Cardiac muscle cell (in vitro differentiated cells and primary cell): ENCODE measurements at regions not wholly inside any gene's neighbourhood (a gene's known extent, or its start where the extent isn't known, plus 50 kb on each side); places are given as distances from the start of the nearest gene placed in this dataset.
"Not testable (repeated sequence)": the region's sequence is repeated elsewhere in the genome, so short reads cannot be mapped to it uniquely, and the experiment has no call there.

Experiments used
- DNase-seq, 2 donors: peaks; one replicate each; pipeline versions ENCODE4 v3.0.0 to v3.0.0-alpha.2; 2010 to 2017; ENCODE audit warnings: low read depth in 1 of 2, low spot score in 1 of 2
- H3K27ac ChIP-seq: fragments of 200-600 bp; sonication (generic); 2 replicates; pipeline ENCODE4 v1.5.1; 2016
- H3K27me3 ChIP-seq: fragments of 200-600 bp; sonication (generic); 2 replicates; pipeline ENCODE4 v1.6.0; 2016; ENCODE audit warnings: control low read depth
- H3K36me3 ChIP-seq: fragments of 200-600 bp; sonication (generic); 2 replicates; pipeline ENCODE4 v1.5.1; 2016; ENCODE audit warnings: control low read depth
- H3K4me1 ChIP-seq: fragments of 200-600 bp; sonication (generic); 2 replicates; pipeline ENCODE4 v1.8.1; 2017; ENCODE audit warnings: low read depth, mild to moderate bottlenecking, mixed run types
- H3K4me3 ChIP-seq: fragments of 200-600 bp; sonication (generic); 2 replicates; pipeline ENCODE4 v1.5.1; 2016; ENCODE audit warnings: mild to moderate bottlenecking
- H3K9me3 ChIP-seq: fragments of 200-600 bp; sonication (generic); 2 replicates; pipeline ENCODE4 v1.5.1; 2017; ENCODE audit warnings: low read depth, mild to moderate bottlenecking, control low read depth
- TF ChIP-seq, protein P1 (sequence below): IDR thresholded peaks from 2 replicates; pipeline ENCODE4 v1.5.1; 2012; ENCODE audit warnings: low read depth, mild to moderate bottlenecking, low read length

DNA sequence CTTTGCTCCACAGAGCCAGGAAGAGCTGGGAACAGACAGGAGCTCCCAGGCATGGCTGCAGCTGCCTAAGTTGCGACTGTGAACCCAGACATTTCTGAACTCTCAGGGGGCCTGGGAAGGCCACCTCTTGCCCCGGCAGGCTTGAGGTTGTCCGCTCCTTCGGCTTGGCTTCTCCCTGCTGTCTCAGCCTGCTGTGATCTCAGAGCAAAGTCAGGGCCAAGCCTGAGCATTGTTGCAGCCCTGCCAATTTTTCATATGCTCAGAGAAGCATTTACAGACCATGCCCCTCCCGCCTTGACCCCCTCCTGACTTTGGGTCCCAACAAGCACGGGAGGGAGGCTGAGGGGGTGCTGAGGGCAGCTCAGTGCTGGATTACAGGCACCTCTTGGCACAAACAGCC lies 1439.1 kb upstream of the FLRT2 start:
- no peaks in the 10 kb centered on the region for H3K4me1 ChIP-seq

DNA sequence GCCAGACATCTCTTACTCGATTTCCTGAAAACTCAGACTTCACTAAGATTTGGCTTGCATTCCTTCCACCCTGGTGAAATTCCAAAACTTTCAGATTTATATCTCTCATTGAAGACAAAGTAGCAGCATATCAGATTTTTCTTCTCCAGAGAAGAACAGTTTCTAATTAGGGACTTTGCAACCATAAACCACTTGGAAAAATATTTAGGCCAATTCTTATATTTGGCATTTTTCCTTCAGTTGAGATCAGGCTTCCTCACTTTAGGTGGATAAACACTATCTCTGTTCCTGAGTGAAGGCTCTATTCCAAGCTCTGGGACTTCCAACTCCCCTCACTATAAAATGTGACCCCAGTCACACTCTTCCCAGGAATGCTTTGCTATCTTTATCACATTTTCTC lies 1434.3 kb upstream of the FLRT2 start:
- no peak for DNase-seq
- H3K27me3 ChIP-seq = no peaks in the 10 kb centered on the region
- H3K36me3 ChIP-seq = no peaks in the 10 kb centered on the region
- no peaks in the 10 kb centered on the region for H3K9me3 ChIP-seq
- H3K27ac ChIP-seq = no peak overlapping the region
- H3K4me3 ChIP-seq = no peak overlapping the region
- TF ChIP-seq, protein P1, sequence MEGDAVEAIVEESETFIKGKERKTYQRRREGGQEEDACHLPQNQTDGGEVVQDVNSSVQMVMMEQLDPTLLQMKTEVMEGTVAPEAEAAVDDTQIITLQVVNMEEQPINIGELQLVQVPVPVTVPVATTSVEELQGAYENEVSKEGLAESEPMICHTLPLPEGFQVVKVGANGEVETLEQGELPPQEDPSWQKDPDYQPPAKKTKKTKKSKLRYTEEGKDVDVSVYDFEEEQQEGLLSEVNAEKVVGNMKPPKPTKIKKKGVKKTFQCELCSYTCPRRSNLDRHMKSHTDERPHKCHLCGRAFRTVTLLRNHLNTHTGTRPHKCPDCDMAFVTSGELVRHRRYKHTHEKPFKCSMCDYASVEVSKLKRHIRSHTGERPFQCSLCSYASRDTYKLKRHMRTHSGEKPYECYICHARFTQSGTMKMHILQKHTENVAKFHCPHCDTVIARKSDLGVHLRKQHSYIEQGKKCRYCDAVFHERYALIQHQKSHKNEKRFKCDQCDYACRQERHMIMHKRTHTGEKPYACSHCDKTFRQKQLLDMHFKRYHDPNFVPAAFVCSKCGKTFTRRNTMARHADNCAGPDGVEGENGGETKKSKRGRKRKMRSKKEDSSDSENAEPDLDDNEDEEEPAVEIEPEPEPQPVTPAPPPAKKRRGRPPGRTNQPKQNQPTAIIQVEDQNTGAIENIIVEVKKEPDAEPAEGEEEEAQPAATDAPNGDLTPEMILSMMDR = no peak
- no peaks in the 10 kb centered on the region for H3K4me1 ChIP-seq

More for the DNA sequence above, 1439.1 kb upstream of the FLRT2 start:
- no peaks in the 10 kb centered on the region for H3K36me3 ChIP-seq
- H3K27ac ChIP-seq = no peak overlapping the region
- no peak overlapping the region for H3K4me3 ChIP-seq
- TF ChIP-seq, protein P1 = no peak
- DNase-seq = peak in 1 of 2 donors; percentile 26
- no peaks in the 10 kb centered on the region for H3K9me3 ChIP-seq
- no peaks in the 10 kb centered on the region for H3K27me3 ChIP-seq

DNA sequence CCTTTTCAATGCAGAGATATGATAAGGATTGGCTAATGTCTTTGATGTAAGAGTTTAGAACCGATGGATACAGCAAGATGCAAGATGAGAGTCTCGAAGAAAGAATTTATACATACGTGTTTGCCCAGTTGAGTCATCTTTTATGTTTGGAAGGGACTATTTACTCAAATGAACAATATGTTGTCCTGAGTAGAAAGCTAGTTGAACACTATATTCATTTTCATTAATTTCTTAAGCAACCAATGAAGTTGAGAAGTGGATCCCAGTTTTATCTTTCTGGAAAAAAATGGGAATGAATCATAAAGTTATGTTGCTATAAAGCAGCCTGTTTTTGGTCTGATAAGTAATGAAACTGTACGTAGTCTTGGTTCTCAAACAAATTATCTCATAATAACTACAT lies 1431.7 kb upstream of the FLRT2 start:
- Histone ChIP-seq H3K36me3 (no peaks in the 10 kb centered on the region), H3K27ac (no peak overlapping the region), H3K27me3 (no peaks in the 10 kb centered on the region), H3K4me1 (no peaks in the 10 kb centered on the region), H3K9me3 (no peaks in the 10 kb centered on the region), H3K4me3 (no peak overlapping the region)
- TF ChIP-seq, protein P1 = no peak
- DNase-seq = no peak

DNA sequence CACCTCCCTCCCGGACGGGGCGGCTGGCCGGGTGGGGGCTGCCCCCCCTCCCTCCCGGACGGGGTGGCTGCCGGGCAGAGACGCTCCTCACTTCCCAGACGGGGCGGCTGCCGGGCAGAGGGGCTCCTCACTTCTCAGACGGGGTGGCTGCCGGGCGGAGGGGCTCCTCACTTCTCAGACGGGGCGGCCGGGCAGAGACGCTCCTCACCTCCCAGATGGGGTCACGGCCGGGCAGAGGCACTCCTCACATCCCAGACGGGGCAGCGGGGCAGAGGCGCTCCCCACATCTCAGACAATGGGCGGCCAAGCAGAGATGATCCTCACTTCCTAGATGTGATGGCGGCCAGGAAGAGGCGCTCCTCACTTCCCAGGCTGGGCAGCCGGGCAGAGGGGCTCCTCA lies 1430.4 kb upstream of the FLRT2 start:
- H3K9me3 ChIP-seq, H3K4me3 ChIP-seq, H3K36me3 ChIP-seq, H3K4me1 ChIP-seq, DNase-seq, H3K27me3 ChIP-seq, H3K27ac ChIP-seq: not testable (repeated sequence)

DNA sequence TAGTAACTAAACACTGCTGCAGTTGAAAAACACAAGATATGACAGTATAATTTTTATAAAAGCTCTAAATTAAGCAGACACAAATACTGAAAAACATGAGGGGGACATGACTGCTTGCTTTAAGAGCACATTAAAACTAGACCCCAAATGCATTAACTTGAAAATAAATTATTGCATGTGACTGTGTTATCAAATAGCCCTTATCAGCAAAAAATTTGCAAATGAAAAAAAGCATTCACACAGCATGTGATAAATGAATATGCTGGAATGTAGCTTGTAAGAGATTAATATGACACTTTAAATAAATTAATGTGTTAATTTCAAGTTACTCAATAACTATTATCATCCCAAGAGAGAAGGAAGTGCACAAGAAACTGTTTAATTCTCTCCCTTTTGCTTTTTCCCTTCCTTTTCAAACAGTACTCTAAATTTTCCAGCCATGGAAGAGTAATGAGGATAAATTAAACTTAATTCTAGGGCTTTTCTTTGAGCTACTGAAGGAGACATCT lies 1422.1 kb upstream of the FLRT2 start:
- H3K27ac ChIP-seq = no peak overlapping the region
- no peaks in the 10 kb centered on the region for H3K27me3 ChIP-seq
- no peak overlapping the region for H3K4me3 ChIP-seq
- no peaks in the 10 kb centered on the region for H3K36me3 ChIP-seq
- no peaks in the 10 kb centered on the region for H3K4me1 ChIP-seq
- H3K9me3 ChIP-seq = no peaks in the 10 kb centered on the region
- DNase-seq = no peak
- TF ChIP-seq, protein P1 = no peak

DNA sequence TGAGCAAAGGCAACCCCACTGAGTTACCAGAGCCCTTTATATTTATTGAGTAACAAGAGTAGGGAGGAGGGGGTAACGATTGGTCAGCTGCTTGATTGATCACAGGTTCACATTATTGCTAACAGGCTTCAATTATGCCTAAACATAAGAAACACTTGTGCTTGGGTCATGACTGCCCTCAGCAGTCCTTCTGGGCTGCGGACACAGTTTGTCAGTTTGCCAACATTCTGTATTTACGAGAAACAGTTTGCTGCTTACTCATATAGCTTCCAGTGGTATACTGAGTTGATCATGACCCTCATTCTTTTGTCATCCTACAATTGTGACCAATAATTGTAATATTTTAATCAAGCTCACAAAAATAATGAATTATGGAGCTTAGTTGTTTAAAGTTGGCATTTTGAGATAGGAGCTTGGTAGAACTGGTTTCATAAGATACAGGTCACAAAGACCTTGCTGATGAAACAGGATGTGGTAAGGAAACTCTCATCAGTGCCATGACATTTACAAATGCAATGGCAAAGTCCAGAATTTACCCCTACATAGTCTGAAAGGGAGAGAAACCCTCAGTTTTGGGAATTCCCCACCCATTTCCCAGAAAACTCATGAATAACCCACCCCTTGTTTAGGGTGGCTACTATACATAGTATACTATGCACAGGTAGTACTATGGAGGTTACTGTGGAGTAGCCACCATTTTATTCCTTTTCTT lies 1421.0 kb upstream of the FLRT2 start:
- Histone ChIP-seq H3K27ac (no peak overlapping the region), H3K4me3 (no peak overlapping the region), H3K9me3 (no peaks in the 10 kb centered on the region), H3K4me1 (no peaks in the 10 kb centered on the region), H3K27me3 (no peaks in the 10 kb centered on the region), H3K36me3 (no peaks in the 10 kb centered on the region)
- TF ChIP-seq, protein P1 = no peak
- DNase-seq = peak in 1 of 2 donors; percentile 23
